Keratinocyte (primary cell): ENCODE measurements at regions not wholly inside any gene's neighbourhood (a gene's known extent, or its start where the extent isn't known, plus 50 kb on each side); places are given as distances from the start of the nearest gene placed in this dataset.

Experiments used
- EZH2 ChIP-seq: IDR thresholded peaks from one replicate; pipeline ENCODE4 v1.6.1; 2012; ENCODE audit warnings: inconsistent platforms, mild to moderate bottlenecking, low read length, moderate library complexity
- TF ChIP-seq, protein P1 (sequence below), 3 experiments: IDR thresholded peaks in 1 of 3; conservative IDR thresholded peaks in 1 of 3; optimal IDR thresholded peaks in 1 of 3; 2 replicates in 2 of 3; 3 replicates in 1 of 3; pipeline versions ENCODE3 to v1.5.1; 2011; ENCODE audit warnings: low read length in 3 of 3, mild to moderate bottlenecking in 3 of 3, moderate library complexity in 2 of 3, control low read depth in 1 of 3, inconsistent platforms in 1 of 3; ENCODE audit not compliant: insufficient read depth in 2 of 3; ENCODE audit errors: extremely low read depth in 1 of 3

DNA sequence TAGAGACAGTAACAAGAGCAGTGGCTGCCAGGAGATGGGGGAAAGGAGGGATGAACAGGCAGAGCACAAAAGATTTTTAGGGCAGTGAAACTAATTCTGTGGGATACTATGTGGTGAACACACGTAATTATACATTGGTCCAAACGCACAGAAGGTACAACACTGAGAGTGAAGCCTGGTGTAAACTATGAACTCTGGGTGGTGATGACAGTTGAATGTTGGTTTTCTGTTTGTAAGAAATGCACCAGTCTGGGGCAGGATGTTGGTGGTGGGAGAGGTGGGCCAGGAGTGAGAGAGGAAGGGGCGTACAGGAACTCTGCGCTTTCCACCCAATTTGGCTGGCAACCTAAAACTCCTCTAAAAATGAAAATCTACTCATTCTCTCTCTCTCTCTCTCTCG is 50.2 kb upstream of the TIAM1 start:
- TF ChIP-seq, protein P1, sequence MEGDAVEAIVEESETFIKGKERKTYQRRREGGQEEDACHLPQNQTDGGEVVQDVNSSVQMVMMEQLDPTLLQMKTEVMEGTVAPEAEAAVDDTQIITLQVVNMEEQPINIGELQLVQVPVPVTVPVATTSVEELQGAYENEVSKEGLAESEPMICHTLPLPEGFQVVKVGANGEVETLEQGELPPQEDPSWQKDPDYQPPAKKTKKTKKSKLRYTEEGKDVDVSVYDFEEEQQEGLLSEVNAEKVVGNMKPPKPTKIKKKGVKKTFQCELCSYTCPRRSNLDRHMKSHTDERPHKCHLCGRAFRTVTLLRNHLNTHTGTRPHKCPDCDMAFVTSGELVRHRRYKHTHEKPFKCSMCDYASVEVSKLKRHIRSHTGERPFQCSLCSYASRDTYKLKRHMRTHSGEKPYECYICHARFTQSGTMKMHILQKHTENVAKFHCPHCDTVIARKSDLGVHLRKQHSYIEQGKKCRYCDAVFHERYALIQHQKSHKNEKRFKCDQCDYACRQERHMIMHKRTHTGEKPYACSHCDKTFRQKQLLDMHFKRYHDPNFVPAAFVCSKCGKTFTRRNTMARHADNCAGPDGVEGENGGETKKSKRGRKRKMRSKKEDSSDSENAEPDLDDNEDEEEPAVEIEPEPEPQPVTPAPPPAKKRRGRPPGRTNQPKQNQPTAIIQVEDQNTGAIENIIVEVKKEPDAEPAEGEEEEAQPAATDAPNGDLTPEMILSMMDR (optimal IDR thresholded peaks at IDR 0.05 in 1 of 3, IDR thresholded peaks at IDR 0.05 in 1 of 3, conservative IDR thresholded peaks at IDR 0.05 in 1 of 3; ENCODE audit: extremely low read depth in 1 of 3, insufficient read depth in 2 of 3, low read length in 3 of 3), result no peak
- no peak for TF ChIP-seq EZH2
